GM21447 (cell line): ENCODE measurements at regions not wholly inside any gene's neighbourhood (a gene's known extent, or its start where the extent isn't known, plus 50 kb on each side); places are given as distances from the start of the nearest gene placed in this dataset.

ENCODE experiments used
- ATAC-seq: cut with Tn5 transposase; IDR thresholded peaks from one replicate; pipeline ENCODE4 v1.9.1; 2021; ENCODE audit not compliant: unreplicated experiment

DNA sequence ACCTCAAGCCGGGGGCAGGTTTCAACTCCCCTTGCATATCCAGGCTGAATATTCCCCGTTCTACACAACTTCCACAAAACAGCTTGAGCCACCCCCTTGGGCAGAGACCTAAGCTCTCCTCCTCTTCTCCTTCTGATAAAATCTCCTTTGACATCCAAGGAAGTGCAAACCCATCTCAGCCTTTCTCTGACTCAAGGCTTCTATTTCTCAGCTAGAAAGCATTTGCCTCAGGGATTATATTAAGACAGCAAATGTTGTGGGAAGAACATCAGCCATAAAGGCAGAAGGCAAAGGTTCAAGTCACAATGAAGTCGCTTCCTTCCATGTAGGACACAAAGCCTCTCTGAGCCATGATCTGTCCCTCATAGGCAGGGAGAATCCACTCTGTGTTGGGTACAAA lies 386.6 kb upstream of the ARID1B start:
- ATAC-seq: no peak

GRCh38 chr6:156389296-156389695 lies 387.9 kb upstream of the ARID1B start:
- no peak for ATAC-seq

GRCh38 chr6:156387472-156387871 lies 389.7 kb upstream of the ARID1B start:
- ATAC-seq: no peak

- ATAC-seq: no peak
Measured at GRCh38 chr6:156383059-156383458, 394.1 kb upstream of the ARID1B start.

- ATAC-seq: no peak
Measured at GRCh38 chr6:156379392-156380289, 397.5 kb upstream of the ARID1B start.

- ATAC-seq: no peak
Measured at GRCh38 chr6:156378853-156379252, 398.3 kb upstream of the ARID1B start.

- no peak for ATAC-seq
Measured at GRCh38 chr6:156376091-156376490, 401.1 kb upstream of the ARID1B start.

- ATAC-seq: no peak
Measured at GRCh38 chr6:156359912-156360311, 417.3 kb upstream of the ARID1B start.

DNA sequence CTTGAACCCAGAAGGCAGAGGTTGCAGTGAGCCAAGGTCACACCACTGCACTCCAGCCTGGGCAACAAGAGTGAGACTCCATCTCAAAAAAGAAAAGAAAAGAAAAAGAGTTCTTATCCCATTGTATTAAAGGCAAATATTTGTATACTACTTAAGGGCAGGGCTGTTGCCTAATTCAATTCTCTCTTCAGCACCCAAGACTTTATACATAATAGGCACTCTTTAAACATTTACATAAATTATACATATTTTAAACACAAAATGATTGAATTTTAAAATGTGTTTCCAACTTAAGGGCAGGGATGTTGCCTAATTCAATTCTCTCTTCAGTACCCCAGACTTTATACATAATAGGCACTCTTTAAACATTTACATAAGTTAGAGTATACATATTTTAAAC lies 424.3 kb upstream of the ARID1B start:
- ATAC-seq: no peak

- no peak for ATAC-seq
Measured at GRCh38 chr6:156351346-156351966, 425.7 kb upstream of the ARID1B start.

- no peak for ATAC-seq
Measured at GRCh38 chr6:156350337-156350736, 426.8 kb upstream of the ARID1B start.

- ATAC-seq: no peak
Measured at GRCh38 chr6:156348849-156349248, 428.3 kb upstream of the ARID1B start.

- ATAC-seq: no peak
Measured at GRCh38 chr6:156348424-156348823, 428.8 kb upstream of the ARID1B start.

DNA sequence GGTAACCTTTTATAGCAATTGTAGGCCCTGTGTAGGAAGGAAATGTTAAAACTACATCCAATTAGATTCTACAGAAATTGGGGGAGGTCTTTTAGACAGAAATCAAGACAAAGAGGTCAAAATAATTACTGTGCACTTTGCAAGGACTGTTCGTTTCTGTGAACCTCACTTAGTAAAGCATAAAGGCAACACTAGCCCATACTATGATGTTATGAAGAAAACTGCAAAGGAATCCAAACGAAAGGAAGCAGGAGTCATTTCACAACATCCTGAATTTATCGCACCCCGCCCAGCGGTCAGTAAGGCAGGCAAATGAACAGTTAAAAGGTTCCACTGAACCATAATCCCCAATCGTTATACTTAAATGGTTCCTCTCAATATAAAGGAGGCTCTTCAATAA lies 429.5 kb upstream of the ARID1B start:
- no peak for ATAC-seq

DNA sequence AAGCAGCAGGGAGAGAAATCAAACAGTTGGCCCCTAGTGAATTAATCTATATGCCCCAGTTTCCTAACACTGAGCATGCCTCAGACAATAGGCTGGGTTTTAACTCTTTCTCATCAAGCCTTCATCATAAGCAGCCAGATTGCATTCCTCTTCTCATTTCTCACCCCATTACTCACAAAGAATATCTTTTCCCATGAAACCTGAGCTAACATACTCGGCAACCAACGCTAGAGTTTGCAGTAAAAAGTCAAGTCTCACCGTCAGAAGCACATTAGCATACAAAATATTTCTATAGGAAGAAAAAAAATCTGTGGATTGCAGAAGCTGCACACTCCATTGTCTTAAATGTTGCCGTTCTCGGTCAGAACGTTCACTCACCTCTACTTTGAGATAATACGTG lies 429.9 kb upstream of the ARID1B start:
- ATAC-seq: no peak

DNA sequence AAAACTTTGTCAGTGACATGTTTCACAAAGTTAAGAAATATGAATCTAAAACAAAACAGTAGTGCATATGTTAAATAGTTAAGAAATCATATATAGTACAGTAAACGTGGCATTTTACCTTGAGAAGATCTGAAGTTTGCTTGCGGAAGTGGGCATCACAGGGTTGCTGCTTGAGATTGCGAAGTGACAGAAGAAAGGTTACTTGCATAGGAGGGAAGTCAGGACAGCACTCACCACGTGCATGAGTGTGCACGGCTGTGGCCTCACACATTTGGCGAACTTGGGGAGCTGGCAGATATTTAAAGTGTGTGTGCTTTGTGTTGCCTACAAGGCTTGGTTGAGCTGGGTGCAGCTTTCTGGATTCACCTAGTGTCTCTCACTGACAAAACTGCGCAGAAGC lies 431.5 kb upstream of the ARID1B start:
- ATAC-seq: no peak

- ATAC-seq: no peak
Measured at GRCh38 chr6:156344491-156344890, 432.7 kb upstream of the ARID1B start.

- no peak for ATAC-seq
Measured at GRCh38 chr6:156337801-156338200, 439.4 kb upstream of the ARID1B start.

DNA sequence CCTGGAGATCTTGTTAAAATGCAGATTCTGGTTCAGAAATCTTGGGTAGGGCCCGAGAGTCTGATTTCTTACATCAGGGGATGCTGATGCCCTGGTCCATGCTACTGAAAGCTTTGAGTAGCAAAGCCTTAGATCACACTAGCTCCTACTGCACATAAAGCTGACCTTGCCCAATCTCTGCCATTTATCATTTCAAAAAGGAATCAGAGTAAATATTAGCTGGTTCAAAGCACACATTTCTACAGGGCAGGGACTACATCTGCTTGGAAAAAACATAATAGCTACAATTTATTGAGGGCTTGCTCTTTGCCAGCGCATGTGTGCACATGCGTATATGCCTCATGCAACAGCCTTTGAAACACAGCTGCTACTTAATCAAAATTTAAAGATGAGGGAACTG lies 440.4 kb upstream of the ARID1B start:
- ATAC-seq: no peak

DNA sequence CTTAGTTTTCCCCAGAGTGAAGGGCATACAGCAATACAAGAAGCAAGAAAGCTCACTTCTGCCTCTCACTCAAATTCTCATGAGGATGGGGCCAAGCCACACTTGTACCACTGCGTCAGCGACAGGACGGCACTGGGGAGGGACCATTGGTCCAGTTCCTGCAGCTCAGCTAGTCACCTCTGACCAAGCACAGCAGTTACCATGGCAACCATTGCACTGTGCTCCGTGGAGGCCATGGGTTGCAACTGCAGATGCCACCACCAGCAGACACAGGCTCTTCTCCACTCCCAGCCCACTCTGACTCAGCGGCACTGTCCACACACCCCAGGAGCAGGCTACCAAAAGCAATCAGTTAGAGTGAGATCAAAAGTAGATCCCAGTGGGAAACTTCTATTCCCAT lies 441.1 kb upstream of the ARID1B start:
- ATAC-seq: no peak

DNA sequence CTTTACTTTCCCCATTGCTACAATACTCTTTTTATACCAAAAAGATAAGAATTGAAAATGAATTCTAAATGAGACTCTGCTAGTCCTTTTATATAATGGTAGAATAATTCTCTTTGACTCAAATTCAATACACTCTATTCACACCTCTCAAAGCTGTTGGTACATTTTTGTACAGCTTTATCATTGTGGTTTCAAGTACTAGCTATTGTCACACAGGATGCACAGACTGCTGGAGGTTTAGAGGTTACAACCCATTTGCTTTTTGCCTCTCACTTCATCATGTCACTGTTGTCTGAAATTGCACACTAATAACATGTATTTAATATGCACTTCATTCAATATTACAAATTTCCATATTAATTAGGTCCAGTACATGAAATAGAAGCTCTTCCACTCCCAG lies 442.2 kb upstream of the ARID1B start:
- ATAC-seq: no peak

GRCh38 chr6:156319707-156320106 lies 457.5 kb upstream of the ARID1B start:
- no peak for ATAC-seq
